Esophagus squamous epithelium (tissue), 4 donors: ENCODE measurements at regions not wholly inside any gene's neighbourhood (a gene's known extent, or its start where the extent isn't known, plus 50 kb on each side); places are given as distances from the start of the nearest gene placed in this dataset.

Source experiments
- CTCF ChIP-seq, 6 experiments: fragments of 450-650 bp in 4 of 6; fragments of 200-600 bp in 2 of 6; sonication (generic) in 2 of 6; IDR thresholded peaks; one replicate each; pipeline ENCODE4 v1.5.1; 2016 to 2019; ENCODE audit warnings: antibody characterized with exemption in 6 of 6, mild to moderate bottlenecking in 4 of 6, moderate library complexity in 4 of 6
- POLR2A ChIP-seq, 4 donors: fragments of 450-650 bp; IDR thresholded peaks; one replicate each; pipeline ENCODE4 v1.6.1; 2017; ENCODE audit warnings: antibody characterized with exemption in 4 of 4, mild to moderate bottlenecking in 4 of 4, moderate library complexity in 3 of 4

- TF ChIP-seq CTCF (IDR thresholded peaks at IDR 0.05) (no peak), POLR2A (IDR thresholded peaks at IDR 0.05) (no peak)
Measured at GRCh38 chr1:30060738-30061137, 662.6 kb downstream of the MATN1 start.
